GM15510 (cell line): ENCODE measurements at regions not wholly inside any gene's neighbourhood (a gene's known extent, or its start where the extent isn't known, plus 50 kb on each side); places are given as distances from the start of the nearest gene placed in this dataset.

Experiments
- POLR2A ChIP-seq: IDR thresholded peaks from 3 replicates; pipeline ENCODE4 v1.6.1; 2011; ENCODE audit warnings: borderline replicate concordance; ENCODE audit not compliant: insufficient read length; ENCODE audit errors: extremely low read depth

DNA sequence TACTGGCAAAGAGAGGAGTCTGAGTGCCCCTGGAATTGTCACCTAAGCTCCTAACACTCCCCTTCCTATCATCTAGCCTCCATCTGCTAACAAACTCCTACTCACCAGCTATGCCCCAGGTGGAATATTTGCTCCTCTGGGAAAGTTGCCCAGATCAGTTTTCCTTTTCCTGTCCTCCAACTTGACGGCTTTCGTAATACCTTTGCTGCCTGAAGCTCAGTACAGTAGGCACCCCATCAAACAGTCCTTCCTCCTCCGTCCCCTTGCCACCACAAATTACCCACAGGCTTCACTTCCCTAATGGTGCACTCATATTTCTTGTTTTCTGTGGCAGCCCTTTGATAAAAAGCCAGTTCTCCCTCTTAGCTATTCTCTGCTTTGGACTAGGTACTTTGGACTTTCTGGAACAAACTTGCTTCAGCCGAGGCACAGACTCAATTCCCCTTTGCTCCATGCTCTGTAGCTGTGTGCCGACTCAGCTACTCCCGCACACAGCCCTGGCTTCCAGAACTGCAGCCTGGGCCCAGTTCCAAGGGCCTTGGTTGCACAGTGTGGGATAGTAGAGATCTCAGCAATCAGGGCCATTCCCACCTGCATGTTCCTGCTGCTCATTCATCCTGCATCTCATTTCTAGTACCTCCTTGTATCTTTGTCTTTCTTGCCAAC lies 605.1 kb downstream of the BCOR start:
- no peak for TF ChIP-seq POLR2A

DNA sequence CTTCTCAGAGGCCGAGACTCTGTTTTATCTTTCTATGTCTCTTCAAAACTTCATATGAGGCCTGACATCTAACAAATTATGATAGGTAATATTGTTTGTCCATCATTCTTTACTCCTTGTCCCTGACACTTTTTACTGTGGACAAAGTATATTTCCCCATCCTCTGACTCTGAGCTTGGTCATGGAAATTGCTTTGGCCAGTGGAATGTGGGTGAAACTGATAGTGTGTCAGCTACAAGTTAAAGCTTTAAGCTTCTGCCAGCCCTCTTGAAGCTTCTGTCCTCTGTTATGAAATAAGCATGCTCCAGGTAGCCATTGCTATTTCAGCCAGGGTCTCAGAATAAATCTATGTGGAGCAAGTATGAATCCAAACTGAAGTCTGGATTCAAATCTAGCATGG lies 604.6 kb downstream of the BCOR start:
- TF ChIP-seq POLR2A = no peak

DNA sequence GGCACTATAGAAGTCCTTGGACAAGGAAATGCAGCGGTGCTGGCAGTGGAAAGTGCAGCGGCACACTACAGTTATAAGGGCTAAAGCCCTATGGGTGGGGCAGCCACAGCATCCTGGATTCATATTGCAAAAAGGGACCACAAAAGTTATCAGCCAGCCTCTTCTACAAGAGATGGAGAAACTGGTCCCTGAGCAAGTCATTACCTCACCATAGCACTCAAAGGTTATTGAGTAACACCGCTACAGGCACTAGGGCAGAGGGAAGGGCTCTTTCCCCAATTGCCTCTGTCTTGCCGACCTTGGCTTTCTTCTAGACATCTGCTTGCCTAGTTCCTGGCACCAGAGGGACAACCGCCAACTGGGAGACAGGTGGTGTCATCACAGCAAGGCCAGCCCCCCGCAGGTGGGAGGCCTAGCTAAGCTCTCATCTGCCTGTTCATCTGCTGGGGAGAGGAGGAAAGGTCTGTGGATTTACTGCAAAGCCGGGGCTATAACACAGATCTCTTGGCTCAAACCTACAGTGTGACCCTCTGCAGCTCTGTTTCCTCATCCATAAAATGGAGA lies 600.0 kb downstream of the BCOR start:
- no peak for TF ChIP-seq POLR2A

DNA sequence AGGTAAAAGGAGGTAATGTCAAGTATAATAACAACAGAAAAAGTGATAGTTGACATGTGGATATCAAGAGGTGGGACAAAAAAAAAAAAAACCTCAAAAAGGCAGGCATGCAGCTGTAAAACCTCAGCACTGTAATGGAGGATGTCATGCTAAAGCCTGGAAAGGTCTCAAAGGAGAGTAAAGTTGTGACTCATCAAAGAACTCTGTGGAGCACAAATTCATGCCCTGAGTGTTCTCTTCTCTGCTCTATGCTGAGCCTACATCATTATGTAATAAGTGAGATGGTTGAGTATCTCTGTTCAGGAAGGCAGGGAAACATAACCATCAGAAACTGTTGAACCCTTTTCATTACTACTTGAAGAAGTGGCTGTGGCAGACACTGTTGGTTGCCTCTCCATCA lies 597.8 kb downstream of the BCOR start:
- no peak for TF ChIP-seq POLR2A

DNA sequence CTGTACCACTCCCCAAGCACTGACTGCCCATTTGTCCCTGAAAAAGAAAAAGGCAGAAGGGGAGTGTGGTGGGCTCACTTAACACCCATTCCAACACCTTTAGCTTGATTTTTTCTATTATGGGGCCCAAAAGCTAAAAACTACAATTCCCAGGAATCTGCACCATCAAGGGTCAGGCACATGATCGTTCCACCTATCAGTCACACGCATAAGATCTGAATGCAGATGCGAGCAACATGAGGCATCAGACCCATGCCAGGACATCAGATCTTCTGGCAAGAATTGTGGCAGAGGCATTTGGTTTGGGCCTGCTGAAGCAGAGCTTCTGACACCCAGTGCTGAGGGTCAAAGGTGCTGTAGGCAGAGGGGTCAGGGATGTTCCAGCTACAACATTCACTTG lies 595.9 kb downstream of the BCOR start:
- TF ChIP-seq POLR2A = no peak

DNA sequence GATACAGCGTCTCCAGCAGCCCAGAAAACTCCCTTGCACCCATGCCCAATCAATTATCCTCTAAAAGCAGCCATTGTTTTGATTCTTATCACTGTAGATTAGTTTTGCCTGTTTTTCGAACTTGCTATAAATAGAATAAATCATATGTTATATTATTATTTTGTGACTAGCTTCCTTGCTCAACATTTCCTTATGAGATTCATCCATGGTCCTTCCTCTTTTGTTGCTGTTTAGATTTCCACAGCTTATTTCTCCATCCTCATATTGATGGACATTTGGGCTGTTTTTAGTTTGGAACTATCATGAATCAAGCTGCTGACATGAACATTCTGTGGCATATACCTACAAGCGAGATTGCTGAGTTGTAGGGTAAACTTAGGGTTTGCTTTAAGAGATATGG lies 595.3 kb downstream of the BCOR start:
- TF ChIP-seq POLR2A = no peak

DNA sequence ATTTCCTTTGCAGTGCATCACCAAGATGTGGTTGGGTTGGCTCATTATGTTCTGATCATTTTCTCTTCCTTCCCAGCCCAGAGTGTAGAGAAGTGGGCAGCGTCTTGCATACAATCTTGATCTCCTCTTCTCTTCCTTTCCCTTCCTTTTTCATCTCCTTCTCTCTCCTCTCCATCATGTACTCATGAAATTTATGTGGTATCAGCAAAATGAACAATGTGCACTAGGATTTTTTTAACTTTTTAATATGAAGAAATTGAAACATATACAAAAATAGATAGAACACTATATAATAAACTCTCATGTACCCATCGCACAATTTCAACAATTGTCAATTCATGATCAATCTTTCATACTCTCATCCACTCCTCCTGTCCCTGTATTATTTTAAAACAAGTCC lies 593.5 kb downstream of the BCOR start:
- no peak for TF ChIP-seq POLR2A

DNA sequence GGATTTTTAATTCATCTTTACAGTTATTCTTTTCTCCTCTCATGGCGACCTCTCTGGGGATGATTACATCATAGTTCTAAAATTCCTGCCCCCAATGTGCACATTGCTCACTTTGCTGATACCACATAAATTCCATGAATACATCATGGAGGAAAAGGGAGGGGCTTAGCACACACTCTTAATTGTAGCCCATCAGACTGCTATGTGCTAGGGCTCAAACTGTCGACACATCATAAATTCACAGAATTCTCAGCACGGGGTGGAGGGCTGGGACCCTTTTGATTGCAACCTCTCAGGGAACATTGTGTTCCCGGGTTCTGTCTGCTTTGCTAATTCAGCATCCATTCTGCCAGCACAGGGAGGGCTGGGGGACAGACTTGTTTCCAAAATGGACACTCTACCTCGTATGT lies 592.9 kb downstream of the BCOR start:
- no peak for TF ChIP-seq POLR2A

DNA sequence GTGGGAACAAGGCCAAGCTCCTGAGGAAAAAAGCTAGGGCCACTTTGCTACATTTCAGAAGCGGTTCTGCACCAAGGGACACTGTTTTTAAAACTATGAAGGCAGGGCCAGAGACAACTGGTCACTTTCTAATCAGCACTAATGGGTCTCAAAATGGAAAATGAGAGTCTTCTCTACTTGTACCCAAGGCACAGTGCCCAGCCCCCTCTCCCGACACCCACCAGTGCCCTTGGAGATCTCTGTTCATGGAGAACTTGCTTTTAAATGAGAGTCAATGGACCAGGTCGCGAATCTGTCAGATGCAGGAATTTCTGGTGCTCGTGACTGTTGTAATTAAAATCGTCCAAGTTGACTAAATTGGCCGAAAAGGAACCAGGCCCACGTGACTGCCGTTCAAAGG lies 591.6 kb downstream of the BCOR start:
- TF ChIP-seq POLR2A = no peak

DNA sequence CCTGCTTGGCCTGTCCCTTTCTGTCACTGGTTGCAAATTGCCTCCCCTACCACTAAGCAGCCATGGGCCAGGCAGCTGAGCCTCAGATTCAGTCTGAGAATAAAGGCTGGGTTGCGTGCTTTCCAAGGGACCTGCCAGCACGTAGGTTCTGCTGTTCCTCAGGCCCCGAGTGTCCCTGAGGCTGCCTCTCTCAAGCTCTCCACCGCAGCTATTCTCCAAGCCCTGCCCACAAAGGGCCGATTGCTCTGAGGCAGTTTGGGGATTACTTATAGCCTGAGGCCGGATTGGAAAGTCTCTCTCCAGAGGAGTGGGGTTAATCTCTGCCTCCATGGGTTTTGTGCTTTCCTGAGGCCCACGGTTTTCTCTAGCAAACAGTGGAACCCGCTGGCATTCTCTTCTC lies 590.7 kb downstream of the BCOR start:
- TF ChIP-seq POLR2A = no peak

DNA sequence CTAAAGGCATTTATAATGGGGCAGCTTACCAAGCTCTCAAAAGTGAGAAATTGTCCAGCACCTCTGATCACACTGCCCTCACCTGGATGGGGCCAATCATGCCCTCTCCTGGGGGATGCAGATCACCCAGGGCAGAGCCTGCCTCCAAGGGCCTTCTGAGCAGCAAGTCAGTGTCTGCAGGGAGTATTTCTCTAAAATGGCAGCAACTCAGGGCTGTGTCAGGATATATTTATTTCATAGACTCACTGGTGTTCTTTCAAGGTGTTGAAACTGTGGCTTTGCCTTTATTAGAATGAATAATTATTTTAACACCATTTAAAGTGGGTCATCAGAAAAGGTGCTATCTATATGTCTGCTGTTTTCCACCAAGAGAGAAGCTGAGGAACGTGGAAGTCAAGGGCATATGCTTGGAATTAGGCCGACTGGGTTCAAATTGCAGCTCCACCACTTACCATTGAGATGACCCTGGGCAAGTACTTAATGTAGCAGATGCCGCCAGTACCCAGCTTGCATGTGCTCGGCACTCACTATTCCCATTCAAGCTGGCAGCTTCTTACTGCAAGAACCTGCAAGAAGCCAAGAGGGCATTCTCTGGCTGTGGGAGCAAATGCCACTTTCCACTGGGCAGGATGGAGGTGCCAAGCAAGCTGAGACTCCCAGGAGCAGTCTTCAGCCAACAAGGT lies 590.0 kb downstream of the BCOR start:
- TF ChIP-seq POLR2A = no peak

DNA sequence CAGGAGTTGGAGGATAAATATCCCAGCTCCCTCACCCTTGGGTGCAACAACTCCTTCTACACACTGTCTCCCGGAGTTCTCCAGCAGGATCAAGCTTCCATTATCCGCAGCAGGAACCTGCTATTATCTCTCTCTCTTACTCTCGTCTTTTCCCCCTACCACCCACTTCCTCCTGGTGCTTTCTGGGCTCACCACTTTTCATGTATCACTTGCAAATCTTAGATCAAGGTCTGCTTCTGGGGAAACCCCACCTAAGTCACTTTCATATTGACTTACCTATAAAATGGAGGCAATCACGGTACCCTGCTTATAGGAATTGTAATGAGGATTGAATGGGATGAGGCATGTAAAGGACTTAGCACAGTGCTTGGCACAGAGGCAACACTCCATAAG lies 589.5 kb downstream of the BCOR start:
- TF ChIP-seq POLR2A = no peak

DNA sequence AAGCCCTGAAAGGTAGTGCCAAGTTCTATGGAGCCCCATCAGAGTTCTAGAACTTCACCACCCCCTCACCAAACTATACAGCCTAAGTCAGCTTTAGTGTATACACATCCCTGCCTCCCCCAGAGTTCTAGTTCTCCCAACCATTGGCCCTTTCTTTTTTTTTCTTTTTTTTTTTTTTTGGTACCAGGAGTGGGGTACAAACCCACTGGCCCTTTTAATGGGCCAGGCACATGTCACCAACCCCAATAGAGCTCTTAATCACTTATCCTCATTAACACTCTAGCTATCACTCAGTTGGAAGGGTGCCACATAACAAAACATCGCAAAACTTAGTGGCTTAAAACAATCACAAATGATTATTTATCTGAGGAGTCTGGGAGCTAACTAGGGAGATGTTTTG lies 588.6 kb downstream of the BCOR start:
- no peak for TF ChIP-seq POLR2A

DNA sequence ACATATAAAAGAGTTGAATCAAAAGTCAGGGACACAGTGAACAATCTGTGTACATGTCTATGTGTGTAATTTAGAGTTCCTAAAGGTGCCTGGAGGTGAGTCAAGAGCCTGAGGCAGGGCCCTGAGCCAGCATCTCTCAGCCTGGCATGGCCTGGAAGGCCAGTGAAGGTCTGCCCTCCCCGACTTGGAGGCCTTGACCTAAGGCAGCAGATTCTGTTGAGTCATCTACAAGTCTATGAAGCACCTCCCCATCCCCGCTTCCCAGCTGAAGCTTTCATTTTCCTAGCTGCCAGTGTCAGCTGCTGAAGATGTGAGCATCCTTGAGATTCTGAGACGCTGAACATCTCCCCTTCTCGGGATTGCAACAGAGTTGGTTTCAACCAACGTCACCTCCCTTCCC lies 583.9 kb downstream of the BCOR start:
- TF ChIP-seq POLR2A = no peak

DNA sequence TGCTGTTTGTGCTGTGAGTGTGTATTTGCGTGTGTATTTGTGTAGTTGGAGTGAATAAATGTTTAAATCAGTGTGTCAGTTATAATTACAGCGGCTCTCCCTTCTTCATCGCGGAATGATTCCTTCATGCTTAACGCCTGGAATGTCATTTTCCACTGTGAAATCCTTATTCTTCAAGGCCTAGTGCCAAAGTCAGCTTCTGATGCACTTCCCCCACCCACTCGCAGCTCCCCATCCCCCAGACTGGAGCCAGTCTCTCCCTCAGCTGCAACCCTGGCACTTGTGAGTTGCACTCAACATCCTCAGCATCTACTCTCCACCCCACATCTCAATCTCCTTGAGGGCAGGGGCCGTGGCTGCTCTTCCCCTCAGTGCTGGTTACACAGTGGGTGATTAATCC lies 583.0 kb downstream of the BCOR start:
- no peak for TF ChIP-seq POLR2A

DNA sequence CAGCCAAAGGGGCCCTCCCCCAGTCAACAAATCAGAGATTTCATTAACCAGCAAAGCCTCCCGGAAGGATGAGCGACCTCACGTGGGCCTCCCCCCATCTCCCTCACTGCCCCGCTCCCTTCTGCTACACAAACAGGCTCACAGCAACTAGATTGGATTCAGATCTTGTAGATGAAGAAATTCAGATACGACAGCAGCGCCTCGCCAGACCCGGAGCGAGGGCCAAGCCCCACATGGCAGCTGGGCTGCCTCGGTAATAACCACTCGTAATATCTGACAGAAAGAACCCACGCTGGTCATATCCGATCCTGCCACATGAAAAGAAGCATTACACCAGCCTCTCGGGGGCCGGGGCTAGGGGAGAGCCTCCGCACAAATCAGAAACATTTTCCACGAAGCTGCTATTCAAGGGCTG lies 581.3 kb downstream of the BCOR start:
- no peak for TF ChIP-seq POLR2A
